CD14-positive monocyte (primary cell): ENCODE measurements at regions not wholly inside any gene's neighbourhood (a gene's known extent, or its start where the extent isn't known, plus 50 kb on each side); places are given as distances from the start of the nearest gene placed in this dataset.

ENCODE experiments used
- DNase-seq, 3 donors: peaks; one replicate each; pipeline ENCODE4 v3.0.0-alpha.2; 2011 to 2022
- H2AFZ ChIP-seq: 2 replicates; pipeline ENCODE4 v1.6.0; 2012; ENCODE audit warnings: mild to moderate bottlenecking, low read depth, low read length, inconsistent platforms; ENCODE audit not compliant: insufficient read depth, poor library complexity, severe bottlenecking
- H3K27ac ChIP-seq, 2 donors: 1 replicate in 1 of 2; 2 replicates in 1 of 2; pipeline ENCODE4 v1.5.1; 2012 to 2013; ENCODE audit warnings: low read length in 2 of 2, control low read depth in 1 of 2, inconsistent platforms in 1 of 2, low read depth in 1 of 2, mild to moderate bottlenecking in 1 of 2
- H3K27me3 ChIP-seq, 2 donors: one replicate each; pipeline versions ENCODE4 v1.6.0 to v1.6.1; 2011 to 2013; ENCODE audit warnings: low read length in 2 of 2; ENCODE audit not compliant: control insufficient read depth in 2 of 2, insufficient read depth in 2 of 2
- H3K36me3 ChIP-seq, 2 donors: replicated peaks in 1 of 2; 1 replicate in 1 of 2; 2 replicates in 1 of 2; pipeline versions ENCODE4 v1.5.1 to v1.6.1; 2012 to 2013; ENCODE audit warnings: low read length in 2 of 2, control low read depth in 1 of 2, inconsistent platforms in 1 of 2, mild to moderate bottlenecking in 1 of 2; ENCODE audit not compliant: insufficient read depth in 2 of 2, control insufficient read depth in 1 of 2
- H3K4me1 ChIP-seq, 2 donors: 1 replicate in 1 of 2; 2 replicates in 1 of 2; pipeline versions ENCODE4 v1.5.1 to v1.6.1; 2012 to 2013; ENCODE audit warnings: low read length in 2 of 2, control low read depth in 1 of 2, inconsistent platforms in 1 of 2, mild to moderate bottlenecking in 1 of 2, moderate library complexity in 1 of 2; ENCODE audit not compliant: insufficient read depth in 2 of 2, control insufficient read depth in 1 of 2
- H3K4me2 ChIP-seq: replicated peaks from 2 replicates; pipeline ENCODE3; 2012; ENCODE audit warnings: low read length, moderate library complexity, mild to moderate bottlenecking; ENCODE audit not compliant: poor library complexity, severe bottlenecking; ENCODE audit errors: extremely low read depth
- H3K4me3 ChIP-seq, 3 experiments: fragments of 200-600 bp in 1 of 3; sonication (generic) in 1 of 3; replicated peaks in 1 of 3; 1 replicate in 2 of 3; 2 replicates in 1 of 3; pipeline ENCODE4 v1.5.1; 2011 to 2013; ENCODE audit warnings: low read length in 3 of 3, mild to moderate bottlenecking in 3 of 3, control low read depth in 2 of 3, low read depth in 2 of 3, inconsistent platforms in 1 of 3, moderate library complexity in 1 of 3
- H3K79me2 ChIP-seq: 2 replicates; pipeline ENCODE4 v1.6.0; 2012; ENCODE audit warnings: mild to moderate bottlenecking, control low read depth, inconsistent platforms, low read length, moderate library complexity; ENCODE audit not compliant: insufficient read depth
- H3K9ac ChIP-seq: 2 replicates; pipeline ENCODE4 v1.6.0; 2017; ENCODE audit warnings: low read length, mild to moderate bottlenecking; ENCODE audit not compliant: insufficient read depth, poor library complexity, severe bottlenecking
- H3K9me3 ChIP-seq, 2 donors: replicated peaks in 1 of 2; 1 replicate in 1 of 2; 2 replicates in 1 of 2; pipeline versions ENCODE4 v1.5.1 to v1.6.1; 2012 to 2013; ENCODE audit warnings: low read length in 2 of 2, control low read depth in 1 of 2; ENCODE audit not compliant: control insufficient read depth in 1 of 2, insufficient read depth in 1 of 2
- H4K20me1 ChIP-seq: 2 replicates; pipeline ENCODE4 v1.6.0; 2012; ENCODE audit warnings: mild to moderate bottlenecking, low read length, control low read depth, moderate library complexity; ENCODE audit not compliant: insufficient read depth
- H3K27ac Mint-ChIP-seq, 7 donors: one replicate each; pipeline ENCODE4 v1.8.0; 2020; ENCODE audit warnings: mild to moderate bottlenecking in 7 of 7, mixed read lengths in 7 of 7, moderate library complexity in 6 of 7, inconsistent platforms in 2 of 7
- H3K27me3 Mint-ChIP-seq, 3 donors: one replicate each; pipeline ENCODE4 v1.8.0; 2021 to 2022; ENCODE audit warnings: low read depth in 3 of 3, mild to moderate bottlenecking in 3 of 3, mixed read lengths in 3 of 3, moderate library complexity in 3 of 3, inconsistent platforms in 1 of 3
- H3K36me3 Mint-ChIP-seq, 2 donors: one replicate each; pipeline ENCODE4 v1.8.0; 2020; ENCODE audit warnings: mixed read lengths in 2 of 2, inconsistent platforms in 1 of 2, mild to moderate bottlenecking in 1 of 2
- H3K4me1 Mint-ChIP-seq: one replicate; pipeline ENCODE4 v1.8.0; 2020; ENCODE audit warnings: mild to moderate bottlenecking, mixed read lengths
- H3K4me3 Mint-ChIP-seq, 2 donors: one replicate each; pipeline ENCODE4 v1.8.0; 2020; ENCODE audit warnings: mild to moderate bottlenecking in 2 of 2, mixed read lengths in 2 of 2, moderate library complexity in 1 of 2
- H3K9me3 Mint-ChIP-seq, 7 donors: one replicate each; pipeline ENCODE4 v1.8.0; 2020 to 2022; ENCODE audit warnings: mixed read lengths in 7 of 7, mild to moderate bottlenecking in 6 of 7, moderate library complexity in 6 of 7, inconsistent platforms in 2 of 7
- WGBS: methylation state at CpG from one replicate; pipeline ENCODE4 v1.1.5; 2013; ENCODE audit warnings: missing lambda C conversion rate; ENCODE audit not compliant: insufficient coverage; 5-methylcytosine and 5-hydroxymethylcytosine counted together
- intact Hi-C, 2 donors: fragments of 100-400 bp; cut with micrococcal nuclease; formaldehyde crosslinking; loops; one replicate each; pipeline versions ENCODE4 v1.15.0 to v1.15.1; 2023
- TF ChIP-seq, protein P1 (sequence below): fragments of 200-600 bp; IDR thresholded peaks from one replicate; pipeline ENCODE4 v1.8.0; 2022; ENCODE audit warnings: antibody characterized with exemption, mild to moderate bottlenecking

DNA sequence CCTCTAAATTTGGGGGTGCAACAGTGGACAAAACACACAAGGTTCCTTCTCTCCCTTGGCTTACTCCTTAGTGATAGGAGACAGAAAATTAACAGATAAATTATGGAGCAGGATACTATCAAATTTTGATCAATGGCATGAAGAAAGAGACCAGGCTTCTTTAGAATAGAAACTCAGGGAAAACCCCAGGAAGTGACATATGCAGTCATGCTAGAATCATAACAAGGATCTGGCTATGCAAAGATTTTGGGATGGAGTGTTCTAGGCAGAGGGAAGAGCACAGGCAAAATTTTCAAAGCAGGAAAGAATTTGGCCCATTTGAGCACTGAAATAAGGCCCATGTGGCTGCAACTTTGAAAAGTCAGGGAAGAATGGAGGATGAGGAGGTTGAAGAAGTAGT, 182.3 kb upstream of the PLEKHG7 start:
- Histone ChIP-seq H3K9ac (no peak overlapping the region), H3K79me2 (no peaks in the 10 kb centered on the region), H3K9me3 (no peaks in the 10 kb centered on the region), H3K36me3 (no peaks in the 10 kb centered on the region), H4K20me1 (no peaks in the 10 kb centered on the region), H3K27me3 (no peaks in the 10 kb centered on the region), H3K4me1 (no peaks in the 10 kb centered on the region), H3K4me3 (no peak overlapping the region), H2AFZ (no peak overlapping the region), H3K27ac (no peak overlapping the region), H3K4me2 (no peak overlapping the region)
- Mint-ChIP-seq H3K27ac (no peak overlapping the region), H3K4me1 (peaks cover 3% of the 10 kb centered on the region), H3K9me3 (peaks cover 0 to 6% (median 0%) of the 10 kb centered on the region in 7 donors), H3K4me3 (no peak overlapping the region), H3K36me3 (no peaks in the 10 kb centered on the region), H3K27me3 (peaks cover 0 to 3% (median 0%) of the 10 kb centered on the region in 3 donors)
- TF ChIP-seq, protein P1, sequence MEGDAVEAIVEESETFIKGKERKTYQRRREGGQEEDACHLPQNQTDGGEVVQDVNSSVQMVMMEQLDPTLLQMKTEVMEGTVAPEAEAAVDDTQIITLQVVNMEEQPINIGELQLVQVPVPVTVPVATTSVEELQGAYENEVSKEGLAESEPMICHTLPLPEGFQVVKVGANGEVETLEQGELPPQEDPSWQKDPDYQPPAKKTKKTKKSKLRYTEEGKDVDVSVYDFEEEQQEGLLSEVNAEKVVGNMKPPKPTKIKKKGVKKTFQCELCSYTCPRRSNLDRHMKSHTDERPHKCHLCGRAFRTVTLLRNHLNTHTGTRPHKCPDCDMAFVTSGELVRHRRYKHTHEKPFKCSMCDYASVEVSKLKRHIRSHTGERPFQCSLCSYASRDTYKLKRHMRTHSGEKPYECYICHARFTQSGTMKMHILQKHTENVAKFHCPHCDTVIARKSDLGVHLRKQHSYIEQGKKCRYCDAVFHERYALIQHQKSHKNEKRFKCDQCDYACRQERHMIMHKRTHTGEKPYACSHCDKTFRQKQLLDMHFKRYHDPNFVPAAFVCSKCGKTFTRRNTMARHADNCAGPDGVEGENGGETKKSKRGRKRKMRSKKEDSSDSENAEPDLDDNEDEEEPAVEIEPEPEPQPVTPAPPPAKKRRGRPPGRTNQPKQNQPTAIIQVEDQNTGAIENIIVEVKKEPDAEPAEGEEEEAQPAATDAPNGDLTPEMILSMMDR = no peak
- intact Hi-C loops = no loop called here
- no peak for DNase-seq

DNA sequence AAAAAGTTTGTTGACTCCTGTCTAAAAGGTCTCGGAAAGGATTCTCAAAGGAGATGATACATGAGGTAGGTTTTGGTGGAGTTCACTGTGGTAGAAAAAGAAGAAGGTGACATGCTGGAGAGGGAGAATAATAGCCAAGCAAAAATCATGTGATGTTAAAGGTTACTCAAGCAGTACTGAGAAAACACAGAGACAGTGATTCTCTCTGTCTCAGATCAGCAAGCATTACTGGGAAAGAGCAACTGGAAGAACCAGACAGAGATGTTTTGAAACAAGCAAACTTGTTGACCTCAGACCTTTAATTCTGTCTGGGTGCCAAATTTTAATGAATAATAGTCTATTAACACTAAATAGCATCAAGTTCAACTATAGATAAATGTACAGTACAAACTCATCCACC, 183.5 kb upstream of the PLEKHG7 start:
- H3K36me3 Mint-ChIP-seq = no peaks in the 10 kb centered on the region
- intact Hi-C loops = no loop called here
- H3K9me3 ChIP-seq = no peaks in the 10 kb centered on the region
- DNase-seq = no peak
- H3K79me2 ChIP-seq = no peaks in the 10 kb centered on the region
- H3K4me3 Mint-ChIP-seq = no peak overlapping the region
- H3K27ac Mint-ChIP-seq = no peak overlapping the region
- 71% methylated on average over 1 of the region's 1 CpG for WGBS
- peaks cover 0 to 6% (median 0%) of the 10 kb centered on the region in 7 donors for H3K9me3 Mint-ChIP-seq
- no peak overlapping the region for H3K9ac ChIP-seq
- no peak overlapping the region for H2AFZ ChIP-seq
- H3K27me3 ChIP-seq = no peaks in the 10 kb centered on the region
- TF ChIP-seq, protein P1 = no peak
- no peaks in the 10 kb centered on the region for H4K20me1 ChIP-seq
- H3K27ac ChIP-seq = no peak overlapping the region
- no peak overlapping the region for H3K4me3 ChIP-seq
- H3K4me1 ChIP-seq = no peaks in the 10 kb centered on the region
- peaks cover 0 to 3% (median 0%) of the 10 kb centered on the region in 3 donors for H3K27me3 Mint-ChIP-seq
- H3K36me3 ChIP-seq = no peaks in the 10 kb centered on the region
- no peak overlapping the region for H3K4me2 ChIP-seq
- peaks cover 5% of the 10 kb centered on the region for H3K4me1 Mint-ChIP-seq
